ENCODE measurements at regions not wholly inside any gene's neighbourhood (a gene's known extent, or its start where the extent isn't known, plus 50 kb on each side); places are given as distances from the start of the nearest gene placed in this dataset.

DNA sequence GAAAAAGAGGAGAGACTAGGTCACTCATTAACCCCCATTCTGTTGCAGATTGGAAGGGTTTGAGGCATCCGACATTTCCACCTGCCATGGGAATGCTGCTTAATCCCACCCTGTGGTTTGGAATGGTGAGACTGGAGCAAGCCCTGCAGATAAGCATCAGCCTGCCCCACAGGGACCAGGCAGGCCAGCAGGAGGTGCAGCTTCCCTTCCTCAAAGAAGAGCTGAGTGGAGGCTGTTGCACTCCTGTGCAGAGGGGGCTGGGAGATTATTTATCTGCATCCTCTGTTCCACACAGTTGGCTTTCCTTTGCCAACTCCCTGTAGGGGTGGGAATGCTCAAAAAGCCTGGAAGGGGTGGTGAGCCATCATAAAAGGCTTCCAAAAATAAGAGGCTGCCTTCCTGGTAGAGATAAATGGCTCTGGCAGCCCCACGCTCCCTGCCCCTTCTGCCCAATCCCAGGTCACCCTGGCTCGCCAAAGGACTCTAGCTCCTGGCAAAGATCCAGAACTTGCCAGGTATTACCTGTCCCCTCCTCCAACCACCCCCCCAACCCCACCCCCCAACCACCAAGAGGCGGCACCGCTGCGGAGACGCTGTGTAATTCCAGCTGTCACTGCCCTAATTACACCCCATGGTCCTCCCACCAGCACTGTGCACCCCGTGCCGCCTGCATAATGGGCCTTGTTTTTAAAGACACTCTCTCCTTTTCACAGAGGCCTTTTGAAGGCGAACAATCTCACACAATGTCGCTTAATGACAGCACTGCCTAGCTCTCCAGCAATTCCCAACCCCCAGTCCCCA is 83.0 kb upstream of the ZC3H12A start:
- H3K36me3 ChIP-seq (ENCODE audit: control insufficient read depth, insufficient read depth, low read length): no peaks in the 10 kb centered on the region
- POLR2A ChIA-PET: no interaction called here
- CTCF ChIA-PET: interaction anchor here (1.0 kb wide), 1 partner anchor 11 kb away, joined by 3 read pairs; no protein-coding TSS in a partner anchor
- H3K27me3 ChIP-seq (ENCODE audit: control insufficient read depth, insufficient read depth, low read length): no peaks in the 10 kb centered on the region
- no peak for DNase-seq (ENCODE audit: low read depth)
- H3K4me3 ChIP-seq (ENCODE audit: low read depth, low read length): no peak overlapping the region
- TF ChIP-seq, protein P1, sequence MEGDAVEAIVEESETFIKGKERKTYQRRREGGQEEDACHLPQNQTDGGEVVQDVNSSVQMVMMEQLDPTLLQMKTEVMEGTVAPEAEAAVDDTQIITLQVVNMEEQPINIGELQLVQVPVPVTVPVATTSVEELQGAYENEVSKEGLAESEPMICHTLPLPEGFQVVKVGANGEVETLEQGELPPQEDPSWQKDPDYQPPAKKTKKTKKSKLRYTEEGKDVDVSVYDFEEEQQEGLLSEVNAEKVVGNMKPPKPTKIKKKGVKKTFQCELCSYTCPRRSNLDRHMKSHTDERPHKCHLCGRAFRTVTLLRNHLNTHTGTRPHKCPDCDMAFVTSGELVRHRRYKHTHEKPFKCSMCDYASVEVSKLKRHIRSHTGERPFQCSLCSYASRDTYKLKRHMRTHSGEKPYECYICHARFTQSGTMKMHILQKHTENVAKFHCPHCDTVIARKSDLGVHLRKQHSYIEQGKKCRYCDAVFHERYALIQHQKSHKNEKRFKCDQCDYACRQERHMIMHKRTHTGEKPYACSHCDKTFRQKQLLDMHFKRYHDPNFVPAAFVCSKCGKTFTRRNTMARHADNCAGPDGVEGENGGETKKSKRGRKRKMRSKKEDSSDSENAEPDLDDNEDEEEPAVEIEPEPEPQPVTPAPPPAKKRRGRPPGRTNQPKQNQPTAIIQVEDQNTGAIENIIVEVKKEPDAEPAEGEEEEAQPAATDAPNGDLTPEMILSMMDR (IDR thresholded peaks at IDR 0.05; ENCODE audit: insufficient read depth, low read depth, low read length): 0 out of 2 replicates have a peak, but pooled peaks have one; percentile 8

DNA sequence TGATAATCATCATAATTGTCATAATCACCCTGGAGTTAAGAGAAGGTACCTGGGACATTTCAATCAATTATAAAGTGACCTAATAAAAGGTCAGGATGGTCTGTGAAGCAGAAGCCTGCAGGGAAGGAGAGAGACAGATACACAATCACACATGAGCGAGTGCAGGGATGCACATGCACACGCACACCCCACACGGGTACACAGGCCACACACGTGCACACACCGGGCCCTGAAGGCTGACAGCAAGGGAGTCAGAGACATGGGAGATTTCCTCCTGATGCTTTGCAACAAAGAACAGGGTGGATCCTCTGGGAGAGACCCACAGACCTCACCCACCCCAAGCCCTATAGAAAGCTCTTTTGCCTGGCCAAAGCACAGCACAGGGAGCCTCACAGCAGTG is 82.3 kb upstream of the ZC3H12A start:
- TF ChIP-seq, protein P1 (IDR thresholded peaks at IDR 0.05; ENCODE audit: insufficient read depth, low read depth, low read length): no peak
- H3K4me3 ChIP-seq (ENCODE audit: low read depth, low read length): no peak overlapping the region
- no peaks in the 10 kb centered on the region for H3K27me3 ChIP-seq (ENCODE audit: control insufficient read depth, insufficient read depth, low read length)
- no peak for DNase-seq (ENCODE audit: low read depth)
- H3K36me3 ChIP-seq (ENCODE audit: control insufficient read depth, insufficient read depth, low read length): no peaks in the 10 kb centered on the region
- ChIA-PET CTCF (interaction anchor here (1.0 kb wide), 1 partner anchor 12 kb away, joined by 3 read pairs; no protein-coding TSS in a partner anchor), POLR2A (no interaction called here)

DNA sequence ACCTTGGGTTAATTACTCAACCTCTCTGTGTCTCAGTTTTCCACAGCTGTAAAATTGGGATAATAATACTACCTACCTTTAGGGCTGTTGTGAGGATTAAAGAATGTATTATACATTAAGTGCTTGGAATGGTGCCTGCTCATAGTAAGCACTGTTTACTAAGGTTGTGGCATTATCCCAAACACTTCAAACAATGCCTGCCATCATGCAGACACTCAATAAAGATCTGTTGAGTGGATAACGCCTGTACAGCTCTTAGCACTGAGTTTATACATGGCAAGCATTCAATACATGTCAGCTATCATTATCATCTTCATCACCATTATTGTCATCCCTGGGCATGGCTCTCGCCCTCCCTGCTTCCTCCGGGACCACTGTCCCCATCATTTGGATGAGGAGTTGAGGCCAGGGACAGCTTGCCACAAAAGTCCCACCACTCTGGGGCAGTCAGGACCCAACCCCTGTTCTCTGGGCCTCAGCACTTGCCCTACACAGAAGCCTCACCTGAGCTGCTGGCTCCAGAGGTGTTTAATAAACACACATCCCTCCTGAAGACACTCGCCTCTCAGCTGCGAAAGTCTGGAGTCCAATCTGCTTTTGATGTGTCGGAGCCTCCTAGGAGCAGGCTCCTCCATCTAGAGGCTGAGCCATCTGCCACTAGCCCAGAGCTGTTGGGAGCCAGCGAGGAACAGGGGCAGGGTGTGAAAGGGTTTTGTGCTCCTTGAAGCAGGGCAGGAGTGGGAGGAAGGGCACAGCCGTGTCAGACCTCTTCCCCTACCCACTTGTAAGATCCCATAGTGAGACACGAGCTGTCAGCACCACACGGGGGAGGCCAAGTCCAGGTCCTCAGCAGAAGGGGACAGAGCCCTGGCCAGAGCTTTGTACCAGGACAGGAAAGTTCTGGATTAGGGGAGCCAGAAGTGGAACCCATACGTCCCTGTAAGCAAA is 80.9 kb upstream of the ZC3H12A start:
- Histone ChIP-seq H3K36me3 (ENCODE audit: control insufficient read depth, insufficient read depth, low read length) (no peaks in the 10 kb centered on the region), H3K4me3 (ENCODE audit: low read depth, low read length) (no peak overlapping the region), H3K27me3 (ENCODE audit: control insufficient read depth, insufficient read depth, low read length) (no peaks in the 10 kb centered on the region)
- CTCF ChIA-PET: no interaction called here
- DNase-seq (ENCODE audit: low read depth): no peak
- TF ChIP-seq, protein P1 (IDR thresholded peaks at IDR 0.05; ENCODE audit: insufficient read depth, low read depth, low read length): no peak
- POLR2A ChIA-PET: no interaction called here

DNA sequence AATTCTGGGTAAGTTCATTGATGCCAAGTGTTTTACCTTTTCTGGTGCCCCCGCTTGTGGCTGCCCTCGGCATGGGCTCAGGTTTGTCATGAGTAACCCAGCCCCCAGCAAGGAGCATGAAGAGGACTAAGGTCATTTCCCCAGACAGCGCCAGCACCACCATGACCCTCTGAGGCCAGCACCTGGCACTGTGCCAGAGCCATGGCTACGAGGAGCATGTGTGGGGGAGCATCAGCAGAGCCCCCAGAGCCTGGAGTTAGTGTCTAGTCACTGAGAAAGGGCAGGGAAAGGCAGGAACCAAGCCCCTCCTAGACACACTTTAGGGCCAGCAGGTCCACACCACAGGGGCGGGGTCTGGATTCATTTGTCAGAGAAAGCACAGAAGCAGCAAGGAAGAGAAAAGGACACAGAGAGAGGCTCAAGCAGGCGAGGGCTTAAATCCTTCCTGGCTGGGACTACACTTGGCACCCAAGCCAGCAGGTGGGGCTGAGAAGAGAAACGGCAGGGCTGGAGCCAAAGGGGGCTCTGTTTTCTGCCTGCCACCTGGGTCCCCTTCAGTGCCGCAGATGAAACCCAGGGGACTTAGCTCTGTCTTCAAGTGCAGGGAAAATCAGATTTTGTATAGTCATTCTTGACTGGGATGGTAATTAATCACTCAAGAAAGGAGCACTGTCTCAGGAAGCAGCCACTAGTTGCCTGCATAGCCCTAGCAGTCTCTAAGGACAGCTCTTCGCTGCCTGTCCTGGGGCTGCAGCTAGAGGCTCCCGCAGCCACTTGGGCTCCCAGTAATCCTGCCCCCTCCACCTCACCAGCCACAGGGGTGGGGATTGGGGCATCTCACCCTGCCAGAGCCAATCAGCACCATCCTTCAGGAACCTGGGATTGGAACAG is 79.6 kb upstream of the ZC3H12A start:
- ChIA-PET CTCF (interaction anchor here (0.7 kb wide), 1 partner anchor 39 kb away, joined by 3 read pairs; no protein-coding TSS in a partner anchor), POLR2A (no interaction called here)
- H3K27me3 ChIP-seq (ENCODE audit: control insufficient read depth, insufficient read depth, low read length): no peaks in the 10 kb centered on the region
- TF ChIP-seq, protein P1 (IDR thresholded peaks at IDR 0.05; ENCODE audit: insufficient read depth, low read depth, low read length): no peak
- H3K4me3 ChIP-seq (ENCODE audit: low read depth, low read length): no peak overlapping the region
- DNase-seq (ENCODE audit: low read depth): no peak
- H3K36me3 ChIP-seq (ENCODE audit: control insufficient read depth, insufficient read depth, low read length): no peaks in the 10 kb centered on the region
